ENCODE measurements at regions not wholly inside any gene's neighbourhood (a gene's known extent, or its start where the extent isn't known, plus 50 kb on each side); places are given as distances from the start of the nearest gene placed in this dataset.

- no peak for DNase-seq (ENCODE audit: low read depth)
Measured at GRCh38 chr4:33031328-33031727, 2311.2 kb downstream of the PCDH7 start.

- no peak for DNase-seq (ENCODE audit: low read depth)
Measured at GRCh38 chr4:33037464-33037863, 2317.3 kb downstream of the PCDH7 start.

- DNase-seq (ENCODE audit: low read depth), result no peak
Measured at GRCh38 chr4:33045334-33045733, 2325.2 kb downstream of the PCDH7 start.

GRCh38 chr4:33052241-33052640 is 2332.1 kb downstream of the PCDH7 start:
- DNase-seq (ENCODE audit: low read depth), result no peak

GRCh38 chr4:33054161-33054560 is 2334.0 kb downstream of the PCDH7 start:
- DNase-seq (ENCODE audit: low read depth), result no peak

GRCh38 chr4:33054656-33055196 is 2334.6 kb downstream of the PCDH7 start:
- no peak for DNase-seq (ENCODE audit: low read depth)

GRCh38 chr4:33057736-33058135 is 2337.6 kb downstream of the PCDH7 start:
- DNase-seq (ENCODE audit: low read depth), result no peak

GRCh38 chr4:33058998-33059397 is 2338.8 kb downstream of the PCDH7 start:
- DNase-seq (ENCODE audit: low read depth), result no peak

GRCh38 chr4:33060674-33061542 is 2340.7 kb downstream of the PCDH7 start:
- peak; percentile 53 for DNase-seq (ENCODE audit: low read depth)

GRCh38 chr4:33061727-33062126 is 2341.6 kb downstream of the PCDH7 start:
- no peak for DNase-seq (ENCODE audit: low read depth)

- DNase-seq (ENCODE audit: low read depth), result no peak
Measured at GRCh38 chr4:33062155-33062806, 2342.1 kb downstream of the PCDH7 start.

GRCh38 chr4:33063241-33063640 is 2343.1 kb downstream of the PCDH7 start:
- DNase-seq (ENCODE audit: low read depth), result peak; percentile 75

- no peak for DNase-seq (ENCODE audit: low read depth)
Measured at GRCh38 chr4:33064238-33064637, 2344.1 kb downstream of the PCDH7 start.

GRCh38 chr4:33065749-33066148 is 2345.6 kb downstream of the PCDH7 start:
- DNase-seq (ENCODE audit: low read depth), result no peak

- no peak for DNase-seq (ENCODE audit: low read depth)
Measured at GRCh38 chr4:33067221-33067620, 2347.1 kb downstream of the PCDH7 start.

- DNase-seq (ENCODE audit: low read depth), result no peak
Measured at GRCh38 chr4:33068539-33068938, 2348.4 kb downstream of the PCDH7 start.

- no peak for DNase-seq (ENCODE audit: low read depth)
Measured at GRCh38 chr4:33071535-33071934, 2351.4 kb downstream of the PCDH7 start.

- DNase-seq (ENCODE audit: low read depth), result no peak
Measured at GRCh38 chr4:33072298-33073089, 2352.3 kb downstream of the PCDH7 start.

GRCh38 chr4:33073811-33074210 is 2353.6 kb downstream of the PCDH7 start:
- no peak for DNase-seq (ENCODE audit: low read depth)

GRCh38 chr4:33078145-33078544 is 2358.0 kb downstream of the PCDH7 start:
- DNase-seq (ENCODE audit: low read depth), result no peak

GRCh38 chr4:33080275-33080674 is 2360.1 kb downstream of the PCDH7 start:
- no peak for DNase-seq (ENCODE audit: low read depth)

GRCh38 chr4:33085709-33086108 is 2365.5 kb downstream of the PCDH7 start:
- no peak for DNase-seq (ENCODE audit: low read depth)
